Astrocyte of the spinal cord (primary cell): ENCODE measurements at regions not wholly inside any gene's neighbourhood (a gene's known extent, or its start where the extent isn't known, plus 50 kb on each side); places are given as distances from the start of the nearest gene placed in this dataset.

Experiments
- DNase-seq: peaks from one replicate; pipeline ENCODE4 v3.0.0; 2011; ENCODE audit warnings: low read depth, low spot score
- H3K4me3 ChIP-seq: 2 replicates; pipeline ENCODE4 v1.5.1; 2011; ENCODE audit warnings: low read depth, mild to moderate bottlenecking, low read length, moderate library complexity
- CTCF ChIP-seq: IDR thresholded peaks from 2 replicates; pipeline ENCODE4 v1.5.1; 2012; ENCODE audit warnings: low read depth, mild to moderate bottlenecking, low read length, inconsistent platforms
- in situ Hi-C: cut with HindIII; loops from 2 replicates; pipeline ENCODE4 v1.10.0; 2017; ENCODE audit warnings: low sequenced_read_pairs

GRCh38 chr18:22473366-22473765 is 55.7 kb upstream of the CTAGE1 start:
- no peak for TF ChIP-seq CTCF
- DNase-seq = no peak
- no peak overlapping the region for H3K4me3 ChIP-seq
- in situ Hi-C loops = no loop called here

- TF ChIP-seq CTCF = no peak
- in situ Hi-C loops = no loop called here
- no peak overlapping the region for H3K4me3 ChIP-seq
- DNase-seq = no peak
These were observed 57.8 kb upstream of the CTAGE1 start for GRCh38 chr18:22475426-22476100.

- in situ Hi-C loops = no loop called here
- TF ChIP-seq CTCF = no peak
- H3K4me3 ChIP-seq = no peak overlapping the region
- no peak for DNase-seq
These were observed 59.5 kb upstream of the CTAGE1 start for GRCh38 chr18:22477222-22477621.

- in situ Hi-C loops = no loop called here
- no peak for DNase-seq
- no peak for TF ChIP-seq CTCF
- H3K4me3 ChIP-seq = no peak overlapping the region
These were observed 65.2 kb upstream of the CTAGE1 start for GRCh38 chr18:22482948-22483347.

GRCh38 chr18:22483407-22483806 is 65.7 kb upstream of the CTAGE1 start:
- TF ChIP-seq CTCF = no peak

GRCh38 chr18:22484471-22484870 is 66.8 kb upstream of the CTAGE1 start:
- TF ChIP-seq CTCF = no peak

More at GRCh38 chr18:22483407-22483806, 65.7 kb upstream of the CTAGE1 start:
- no peak for DNase-seq
- in situ Hi-C loops = no loop called here
- no peak overlapping the region for H3K4me3 ChIP-seq

GRCh38 chr18:22485808-22486244 is 68.1 kb upstream of the CTAGE1 start:
- peak; percentile 79 for DNase-seq
- in situ Hi-C loops = no loop called here

More at GRCh38 chr18:22484471-22484870, 66.8 kb upstream of the CTAGE1 start:
- DNase-seq = no peak
- in situ Hi-C loops = no loop called here
- no peak overlapping the region for H3K4me3 ChIP-seq

More at GRCh38 chr18:22485808-22486244, 68.1 kb upstream of the CTAGE1 start:
- no peak for TF ChIP-seq CTCF
- H3K4me3 ChIP-seq = no peak overlapping the region
